ENCODE measurements at regions not wholly inside any gene's neighbourhood (a gene's known extent, or its start where the extent isn't known, plus 50 kb on each side); places are given as distances from the start of the nearest gene placed in this dataset.

GRCh38 chr9:118736406-118736805 lies 632.8 kb downstream of the BRINP1 start:
- H3K4me3 Mint-ChIP-seq: no peak overlapping the region
- peaks cover 22% of the 10 kb centered on the region for H3K9me3 Mint-ChIP-seq
- no peaks in the 10 kb centered on the region for H3K27me3 Mint-ChIP-seq (ENCODE audit: low read depth)

GRCh38 chr9:118751077-118751847 lies 618.0 kb downstream of the BRINP1 start:
- H3K36me3 Mint-ChIP-seq (ENCODE audit: low read depth): no peaks in the 10 kb centered on the region
- DNase-seq (ENCODE audit: low read depth, low spot score): no peak
- H3K27me3 Mint-ChIP-seq (ENCODE audit: low read depth): no peaks in the 10 kb centered on the region
- H3K9me3 Mint-ChIP-seq: peaks cover 7% of the 10 kb centered on the region
- no peak overlapping the region for H3K27ac Mint-ChIP-seq (ENCODE audit: unreplicated experiment)
- no peaks in the 10 kb centered on the region for H3K4me1 Mint-ChIP-seq
- H3K4me3 Mint-ChIP-seq: no peak overlapping the region
- no peak for TF ChIP-seq CTCF (conservative IDR thresholded peaks at IDR 0.05)

More at GRCh38 chr9:118736406-118736805, 632.8 kb downstream of the BRINP1 start:
- TF ChIP-seq CTCF (conservative IDR thresholded peaks at IDR 0.05): no peak
- H3K4me1 Mint-ChIP-seq: no peaks in the 10 kb centered on the region
- no peak for DNase-seq (ENCODE audit: low read depth, low spot score)
- peaks cover 8% of the 10 kb centered on the region for H3K36me3 Mint-ChIP-seq (ENCODE audit: low read depth)
- H3K27ac Mint-ChIP-seq (ENCODE audit: unreplicated experiment): no peak overlapping the region

GRCh38 chr9:118751848-118752223 lies 617.4 kb downstream of the BRINP1 start:
- TF ChIP-seq CTCF (conservative IDR thresholded peaks at IDR 0.05): no peak
- H3K9me3 Mint-ChIP-seq: peaks cover 7% of the 10 kb centered on the region
- H3K4me1 Mint-ChIP-seq: no peaks in the 10 kb centered on the region
- no peaks in the 10 kb centered on the region for H3K27me3 Mint-ChIP-seq (ENCODE audit: low read depth)
- H3K36me3 Mint-ChIP-seq (ENCODE audit: low read depth): no peaks in the 10 kb centered on the region
- DNase-seq (ENCODE audit: low read depth, low spot score): no peak
- H3K27ac Mint-ChIP-seq (ENCODE audit: unreplicated experiment): no peak overlapping the region
- no peak overlapping the region for H3K4me3 Mint-ChIP-seq

DNA sequence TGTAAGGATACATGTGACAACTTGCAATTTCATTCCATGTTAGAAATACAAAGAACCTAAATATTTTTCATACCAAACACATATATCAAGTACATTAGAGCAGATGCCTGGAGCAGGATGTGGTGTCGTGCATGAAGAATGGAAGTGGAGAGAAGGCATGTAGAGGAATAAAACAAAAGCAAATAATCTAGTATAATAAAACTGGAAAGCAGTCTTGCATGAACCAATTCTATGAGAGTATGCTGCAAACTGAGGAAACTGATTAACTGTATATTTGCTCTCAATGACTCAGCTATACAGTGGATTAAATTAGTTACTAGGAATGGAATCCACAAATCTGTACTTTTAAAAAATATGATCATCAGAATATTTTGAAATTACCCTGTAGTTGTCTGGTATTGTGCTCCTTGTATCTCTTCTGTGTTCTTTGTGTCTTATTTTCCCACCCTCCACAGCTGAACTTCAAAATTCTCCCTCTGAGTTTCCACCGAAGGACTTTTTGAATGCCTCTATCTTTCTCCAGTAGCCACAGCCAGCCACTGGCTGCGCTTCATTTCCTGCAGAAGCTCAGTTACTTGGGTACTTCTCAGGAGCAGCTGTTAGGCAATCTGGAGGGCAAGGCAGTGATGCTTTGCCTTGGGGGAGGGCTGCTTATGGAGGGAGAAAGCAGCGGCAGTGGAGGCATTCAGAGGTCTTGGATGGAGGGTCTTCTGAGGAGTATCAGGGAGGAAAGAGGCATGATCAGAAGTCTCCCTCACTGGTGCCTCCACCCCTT lies 608.0 kb downstream of the BRINP1 start:
- H3K4me1 Mint-ChIP-seq: no peaks in the 10 kb centered on the region
- no peak overlapping the region for H3K27ac Mint-ChIP-seq (ENCODE audit: unreplicated experiment)
- H3K27me3 Mint-ChIP-seq (ENCODE audit: low read depth): no peaks in the 10 kb centered on the region
- peaks cover 8% of the 10 kb centered on the region for H3K9me3 Mint-ChIP-seq
- H3K36me3 Mint-ChIP-seq (ENCODE audit: low read depth): no peaks in the 10 kb centered on the region
- no peak for TF ChIP-seq CTCF (conservative IDR thresholded peaks at IDR 0.05)
- H3K4me3 Mint-ChIP-seq: no peak overlapping the region
- no peak for DNase-seq (ENCODE audit: low read depth, low spot score)

- no peaks in the 10 kb centered on the region for H3K27me3 Mint-ChIP-seq (ENCODE audit: low read depth)
- H3K36me3 Mint-ChIP-seq (ENCODE audit: low read depth): no peaks in the 10 kb centered on the region
- no peaks in the 10 kb centered on the region for H3K4me1 Mint-ChIP-seq
- H3K4me3 Mint-ChIP-seq: no peak overlapping the region
- no peak for TF ChIP-seq CTCF (conservative IDR thresholded peaks at IDR 0.05)
- DNase-seq (ENCODE audit: low read depth, low spot score): no peak
- no peaks in the 10 kb centered on the region for H3K9me3 Mint-ChIP-seq
- no peak overlapping the region for H3K27ac Mint-ChIP-seq (ENCODE audit: unreplicated experiment)
Measured at GRCh38 chr9:118767571-118767970, 601.7 kb downstream of the BRINP1 start.
